ENCODE measurements at regions not wholly inside any gene's neighbourhood (a gene's known extent, or its start where the extent isn't known, plus 50 kb on each side); places are given as distances from the start of the nearest gene placed in this dataset.

DNA sequence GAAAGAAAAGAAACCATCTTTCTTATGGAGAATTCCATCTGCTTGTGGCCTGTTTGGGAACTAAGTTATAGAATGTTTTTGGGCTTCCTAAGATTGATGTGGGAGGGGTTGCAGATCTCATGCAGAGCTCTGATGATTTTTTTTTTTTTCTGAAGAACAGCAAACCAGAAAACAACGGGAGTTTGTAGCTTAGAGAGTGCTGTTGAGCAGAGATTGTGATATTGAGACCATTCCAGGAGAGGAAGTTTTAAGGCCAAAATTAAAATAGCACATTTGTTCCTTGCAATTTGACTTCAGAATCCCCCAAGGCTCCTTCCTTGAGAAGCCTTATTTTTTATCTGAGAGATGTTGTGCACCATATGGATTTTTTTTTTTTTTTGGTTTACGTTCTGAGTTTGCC, 159.5 kb upstream of the NRP1 start:
- Histone ChIP-seq H3K27ac (ENCODE audit: low read depth, low read length) (no peak overlapping the region), H3K4me3 (ENCODE audit: low read length) (no peak overlapping the region), H3K27me3 (ENCODE audit: control insufficient read depth, low read length) (no peaks in the 10 kb centered on the region), H4K20me1 (ENCODE audit: control insufficient read depth, insufficient read depth, low read depth, low read length) (no peaks in the 10 kb centered on the region), H3K79me2 (ENCODE audit: control insufficient read depth, low read length) (no peaks in the 10 kb centered on the region), H3K4me2 (ENCODE audit: low read length) (no peak overlapping the region), H3K4me1 (ENCODE audit: control insufficient read depth, low read length) (no peaks in the 10 kb centered on the region), H3F3A (ENCODE audit: control insufficient read depth, insufficient read depth) (no peaks in the 10 kb centered on the region), H3K36me3 (ENCODE audit: control insufficient read depth, low read length) (no peaks in the 10 kb centered on the region), H3K9me3 (ENCODE audit: control insufficient read depth, insufficient read depth, low read length) (no peaks in the 10 kb centered on the region), H3K9me2 (replicated peaks; ENCODE audit: control insufficient read depth, low read length) (no peaks in the 10 kb centered on the region)
- TF ChIP-seq EZH2phosphoT487 (IDR thresholded peaks at IDR 0.05; ENCODE audit: borderline replicate concordance, low read length): no peak
- TF ChIP-seq, protein P1, sequence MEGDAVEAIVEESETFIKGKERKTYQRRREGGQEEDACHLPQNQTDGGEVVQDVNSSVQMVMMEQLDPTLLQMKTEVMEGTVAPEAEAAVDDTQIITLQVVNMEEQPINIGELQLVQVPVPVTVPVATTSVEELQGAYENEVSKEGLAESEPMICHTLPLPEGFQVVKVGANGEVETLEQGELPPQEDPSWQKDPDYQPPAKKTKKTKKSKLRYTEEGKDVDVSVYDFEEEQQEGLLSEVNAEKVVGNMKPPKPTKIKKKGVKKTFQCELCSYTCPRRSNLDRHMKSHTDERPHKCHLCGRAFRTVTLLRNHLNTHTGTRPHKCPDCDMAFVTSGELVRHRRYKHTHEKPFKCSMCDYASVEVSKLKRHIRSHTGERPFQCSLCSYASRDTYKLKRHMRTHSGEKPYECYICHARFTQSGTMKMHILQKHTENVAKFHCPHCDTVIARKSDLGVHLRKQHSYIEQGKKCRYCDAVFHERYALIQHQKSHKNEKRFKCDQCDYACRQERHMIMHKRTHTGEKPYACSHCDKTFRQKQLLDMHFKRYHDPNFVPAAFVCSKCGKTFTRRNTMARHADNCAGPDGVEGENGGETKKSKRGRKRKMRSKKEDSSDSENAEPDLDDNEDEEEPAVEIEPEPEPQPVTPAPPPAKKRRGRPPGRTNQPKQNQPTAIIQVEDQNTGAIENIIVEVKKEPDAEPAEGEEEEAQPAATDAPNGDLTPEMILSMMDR (IDR thresholded peaks at IDR 0.05; ENCODE audit: low read depth, low read length, poor library complexity, severe bottlenecking): no peak

DNA sequence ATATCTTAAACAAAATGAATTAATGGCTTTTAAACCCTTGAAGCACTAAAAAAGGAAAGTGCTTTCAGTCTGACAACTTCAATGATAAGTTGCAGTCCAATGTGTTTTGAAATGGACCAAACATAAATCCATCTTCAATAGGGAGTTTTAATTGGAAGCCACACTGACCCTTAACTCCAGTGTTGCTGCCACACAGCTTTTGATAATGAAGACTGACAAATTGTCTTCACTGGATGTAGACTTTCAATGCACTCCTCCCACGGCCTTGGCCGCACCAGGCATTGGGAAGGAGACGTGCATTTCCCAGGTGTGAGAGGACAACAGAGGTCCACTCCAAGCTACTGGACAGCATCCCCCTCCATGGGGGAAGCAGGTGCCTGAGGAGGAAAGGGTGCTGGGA, 159.0 kb upstream of the NRP1 start:
- no peak overlapping the region for H3K4me3 ChIP-seq (ENCODE audit: low read length)
- H3K79me2 ChIP-seq (ENCODE audit: control insufficient read depth, low read length): no peaks in the 10 kb centered on the region
- no peaks in the 10 kb centered on the region for H3F3A ChIP-seq (ENCODE audit: control insufficient read depth, insufficient read depth)
- H4K20me1 ChIP-seq (ENCODE audit: control insufficient read depth, insufficient read depth, low read depth, low read length): no peaks in the 10 kb centered on the region
- H3K27me3 ChIP-seq (ENCODE audit: control insufficient read depth, low read length): no peaks in the 10 kb centered on the region
- H3K9me2 ChIP-seq (replicated peaks; ENCODE audit: control insufficient read depth, low read length): no peaks in the 10 kb centered on the region
- TF ChIP-seq EZH2phosphoT487 (IDR thresholded peaks at IDR 0.05; ENCODE audit: borderline replicate concordance, low read length): no peak
- TF ChIP-seq, protein P1 (IDR thresholded peaks at IDR 0.05; ENCODE audit: low read depth, low read length, poor library complexity, severe bottlenecking): no peak
- no peaks in the 10 kb centered on the region for H3K9me3 ChIP-seq (ENCODE audit: control insufficient read depth, insufficient read depth, low read length)
- H3K27ac ChIP-seq (ENCODE audit: low read depth, low read length): no peak overlapping the region
- no peaks in the 10 kb centered on the region for H3K36me3 ChIP-seq (ENCODE audit: control insufficient read depth, low read length)
- no peaks in the 10 kb centered on the region for H3K4me1 ChIP-seq (ENCODE audit: control insufficient read depth, low read length)
- H3K4me2 ChIP-seq (ENCODE audit: low read length): no peak overlapping the region

DNA sequence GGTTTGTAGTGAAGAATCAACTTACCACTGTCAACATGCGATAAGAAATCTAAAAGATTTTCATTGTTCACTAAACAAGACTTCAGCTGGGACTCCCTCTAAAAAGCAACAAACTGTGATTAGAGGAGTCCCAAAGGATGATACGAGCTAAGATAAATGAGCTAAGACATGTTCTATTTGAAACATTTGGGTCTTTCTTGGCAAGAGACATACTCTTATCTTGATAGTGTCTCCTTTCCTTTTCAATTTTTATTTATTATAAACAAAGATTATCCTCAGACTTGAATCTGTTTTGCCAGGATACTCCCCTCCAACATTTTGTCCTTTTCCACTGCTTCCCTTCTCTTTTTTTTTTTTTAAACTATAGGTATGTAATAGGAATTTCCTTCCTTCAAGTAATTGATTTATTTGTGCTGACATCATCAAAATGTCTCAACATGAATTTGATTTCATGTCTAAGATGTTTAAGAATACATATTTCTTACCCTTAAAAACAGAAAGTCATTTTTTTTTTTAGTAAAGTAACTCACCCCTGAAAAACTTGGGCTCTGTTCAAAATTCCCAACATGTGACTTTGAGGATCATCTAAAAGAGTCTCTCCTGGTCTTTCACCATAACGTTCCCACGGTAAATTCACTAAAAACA, 158.4 kb upstream of the NRP1 start:
- H3K79me2 ChIP-seq (ENCODE audit: control insufficient read depth, low read length): no peaks in the 10 kb centered on the region
- no peaks in the 10 kb centered on the region for H3K9me2 ChIP-seq (replicated peaks; ENCODE audit: control insufficient read depth, low read length)
- no peaks in the 10 kb centered on the region for H4K20me1 ChIP-seq (ENCODE audit: control insufficient read depth, insufficient read depth, low read depth, low read length)
- no peak overlapping the region for H3K4me2 ChIP-seq (ENCODE audit: low read length)
- H3K27ac ChIP-seq (ENCODE audit: low read depth, low read length): no peak overlapping the region
- no peaks in the 10 kb centered on the region for H3K36me3 ChIP-seq (ENCODE audit: control insufficient read depth, low read length)
- no peaks in the 10 kb centered on the region for H3K4me1 ChIP-seq (ENCODE audit: control insufficient read depth, low read length)
- TF ChIP-seq, protein P1 (IDR thresholded peaks at IDR 0.05; ENCODE audit: low read depth, low read length, poor library complexity, severe bottlenecking): no peak
- no peak for TF ChIP-seq EZH2phosphoT487 (IDR thresholded peaks at IDR 0.05; ENCODE audit: borderline replicate concordance, low read length)
- no peak overlapping the region for H3K4me3 ChIP-seq (ENCODE audit: low read length)
- no peaks in the 10 kb centered on the region for H3F3A ChIP-seq (ENCODE audit: control insufficient read depth, insufficient read depth)
- H3K9me3 ChIP-seq (ENCODE audit: control insufficient read depth, insufficient read depth, low read length): no peaks in the 10 kb centered on the region
- no peaks in the 10 kb centered on the region for H3K27me3 ChIP-seq (ENCODE audit: control insufficient read depth, low read length)
